HepG2 (cell line): ENCODE measurements at regions not wholly inside any gene's neighbourhood (a gene's known extent, or its start where the extent isn't known, plus 50 kb on each side); places are given as distances from the start of the nearest gene placed in this dataset.

ENCODE experiments used
- CREM ChIP-seq, 2 experiments: sonication (generic) in 1 of 2; formaldehyde crosslinking in 1 of 2; IDR thresholded peaks; 2 replicates each; pipeline versions ENCODE4 v1.4.0 to v1.6.1; 2016 to 2020; ENCODE audit warnings: antibody characterized with exemption in 1 of 2, mild to moderate bottlenecking in 1 of 2, missing genetic modification reagents in 1 of 2
- GABPA ChIP-seq, 2 experiments: IDR thresholded peaks; 2 replicates each; pipeline ENCODE4 v1.6.1; 2011 to 2016; ENCODE audit warnings: low read depth in 2 of 2, low read length in 1 of 2, missing biosample characterization in 1 of 2, missing genetic modification characterization in 1 of 2
- KDM1A ChIP-seq: IDR thresholded peaks from 2 replicates; pipeline ENCODE4 v1.6.1; 2016; ENCODE audit warnings: missing compliant biosample characterization
- MAFK ChIP-seq, 2 experiments: IDR thresholded peaks in 1 of 2; conservative IDR thresholded peaks in 1 of 2; 2 replicates each; pipeline ENCODE4 v1.6.1; 2011; ENCODE audit warnings: improper control_type of control experiment in 2 of 2, low read length in 2 of 2
- NCOR1 ChIP-seq: fragments of 200-600 bp; sonication (generic); IDR thresholded peaks from 2 replicates; pipeline ENCODE4 v1.7.0; 2017; ENCODE audit warnings: antibody characterized with exemption, low read length, borderline replicate concordance
- RAD21 ChIP-seq: fragments of 450-650 bp; formaldehyde crosslinking; IDR thresholded peaks from 2 replicates; pipeline ENCODE4 v1.5.0; 2020; ENCODE audit warnings: mild to moderate bottlenecking
- ZFY ChIP-seq: sonication (generic); formaldehyde crosslinking; IDR thresholded peaks from 2 replicates; pipeline ENCODE4 v1.4.0; 2020; ENCODE audit warnings: missing genetic modification reagents
- ZNF768 ChIP-seq: sonication (generic); formaldehyde crosslinking; IDR thresholded peaks from 2 replicates; pipeline ENCODE4 v1.4.0; 2020; ENCODE audit warnings: missing genetic modification reagents
- TF ChIP-seq, protein P1 (sequence below): fragments of 450-650 bp; IDR thresholded peaks from 2 replicates; pipeline ENCODE4 v1.6.1; 2016
- TF ChIP-seq, protein P2 (sequence below): sonication (generic); formaldehyde crosslinking; IDR thresholded peaks from 2 replicates; pipeline ENCODE4 v1.5.0; 2020; ENCODE audit warnings: mild to moderate bottlenecking, missing genetic modification reagents, moderate library complexity
- TF ChIP-seq, protein P3 (sequence below): sonication (generic); formaldehyde crosslinking; IDR thresholded peaks from 2 replicates; pipeline ENCODE4 v1.4.0; 2020; ENCODE audit warnings: missing genetic modification reagents
- TF ChIP-seq, protein P4 (sequence below): sonication (generic); formaldehyde crosslinking; IDR thresholded peaks from 2 replicates; pipeline ENCODE4 v1.8.1; 2023; ENCODE audit warnings: mild to moderate bottlenecking, missing genetic modification reagents
- TF ChIP-seq, protein P5 (sequence below): sonication (generic); formaldehyde crosslinking; IDR thresholded peaks from 2 replicates; pipeline ENCODE4 v1.4.0; 2020; ENCODE audit warnings: missing genetic modification reagents, borderline replicate concordance

DNA sequence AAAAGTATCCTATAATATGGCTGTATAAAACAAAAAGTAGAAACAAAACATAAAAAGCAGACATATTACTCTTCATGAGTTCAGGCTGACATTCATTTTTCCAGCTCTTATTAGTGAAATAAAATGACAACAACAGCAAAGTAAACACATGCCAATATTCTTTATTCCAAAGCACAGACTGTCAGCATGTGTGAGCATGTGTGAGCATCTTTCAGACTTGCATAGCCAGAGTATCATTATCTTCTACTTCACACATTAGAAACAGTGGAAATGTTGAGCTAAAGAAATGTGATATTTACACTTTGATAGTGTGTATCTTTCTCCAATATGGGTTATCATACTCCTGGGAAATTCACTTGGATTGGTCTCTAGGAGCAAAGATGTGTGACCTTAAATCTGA is 476.6 kb upstream of the TMEM132C start:
- no peak for TF ChIP-seq ZFY
- no peak for TF ChIP-seq CREM (IDR thresholded peaks at IDR 0.05)
- TF ChIP-seq CREM (CRISPR knock-in tag; IDR thresholded peaks at IDR 0.05), result no peak
- no peak for TF ChIP-seq RAD21 (CRISPR knock-in tag)
- TF ChIP-seq MAFK (conservative IDR thresholded peaks at IDR 0.05 in 1 of 2, IDR thresholded peaks at IDR 0.05 in 1 of 2; ENCODE audit: low read length in 2 of 2), result no peak
- TF ChIP-seq, protein P1, sequence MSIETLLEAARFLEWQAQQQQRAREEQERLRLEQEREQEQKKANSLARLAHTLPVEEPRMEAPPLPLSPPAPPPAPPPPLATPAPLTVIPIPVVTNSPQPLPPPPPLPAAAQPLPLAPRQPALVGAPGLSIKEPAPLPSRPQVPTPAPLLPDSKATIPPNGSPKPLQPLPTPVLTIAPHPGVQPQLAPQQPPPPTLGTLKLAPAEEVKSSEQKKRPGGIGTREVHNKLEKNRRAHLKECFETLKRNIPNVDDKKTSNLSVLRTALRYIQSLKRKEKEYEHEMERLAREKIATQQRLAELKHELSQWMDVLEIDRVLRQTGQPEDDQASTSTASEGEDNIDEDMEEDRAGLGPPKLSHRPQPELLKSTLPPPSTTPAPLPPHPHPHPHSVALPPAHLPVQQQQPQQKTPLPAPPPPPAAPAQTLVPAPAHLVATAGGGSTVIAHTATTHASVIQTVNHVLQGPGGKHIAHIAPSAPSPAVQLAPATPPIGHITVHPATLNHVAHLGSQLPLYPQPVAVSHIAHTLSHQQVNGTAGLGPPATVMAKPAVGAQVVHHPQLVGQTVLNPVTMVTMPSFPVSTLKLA, result no peak
- TF ChIP-seq KDM1A (CRISPR knock-in tag), result no peak
- TF ChIP-seq GABPA (IDR thresholded peaks at IDR 0.05; ENCODE audit: low read depth, low read length), result no peak
- TF ChIP-seq GABPA (CRISPR knock-in tag; IDR thresholded peaks at IDR 0.05; ENCODE audit: low read depth), result no peak
- TF ChIP-seq ZNF768 (CRISPR knock-in tag), result no peak
- TF ChIP-seq, protein P2, sequence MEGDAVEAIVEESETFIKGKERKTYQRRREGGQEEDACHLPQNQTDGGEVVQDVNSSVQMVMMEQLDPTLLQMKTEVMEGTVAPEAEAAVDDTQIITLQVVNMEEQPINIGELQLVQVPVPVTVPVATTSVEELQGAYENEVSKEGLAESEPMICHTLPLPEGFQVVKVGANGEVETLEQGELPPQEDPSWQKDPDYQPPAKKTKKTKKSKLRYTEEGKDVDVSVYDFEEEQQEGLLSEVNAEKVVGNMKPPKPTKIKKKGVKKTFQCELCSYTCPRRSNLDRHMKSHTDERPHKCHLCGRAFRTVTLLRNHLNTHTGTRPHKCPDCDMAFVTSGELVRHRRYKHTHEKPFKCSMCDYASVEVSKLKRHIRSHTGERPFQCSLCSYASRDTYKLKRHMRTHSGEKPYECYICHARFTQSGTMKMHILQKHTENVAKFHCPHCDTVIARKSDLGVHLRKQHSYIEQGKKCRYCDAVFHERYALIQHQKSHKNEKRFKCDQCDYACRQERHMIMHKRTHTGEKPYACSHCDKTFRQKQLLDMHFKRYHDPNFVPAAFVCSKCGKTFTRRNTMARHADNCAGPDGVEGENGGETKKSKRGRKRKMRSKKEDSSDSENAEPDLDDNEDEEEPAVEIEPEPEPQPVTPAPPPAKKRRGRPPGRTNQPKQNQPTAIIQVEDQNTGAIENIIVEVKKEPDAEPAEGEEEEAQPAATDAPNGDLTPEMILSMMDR (CRISPR knock-in tag), result no peak
- TF ChIP-seq, protein P3, sequence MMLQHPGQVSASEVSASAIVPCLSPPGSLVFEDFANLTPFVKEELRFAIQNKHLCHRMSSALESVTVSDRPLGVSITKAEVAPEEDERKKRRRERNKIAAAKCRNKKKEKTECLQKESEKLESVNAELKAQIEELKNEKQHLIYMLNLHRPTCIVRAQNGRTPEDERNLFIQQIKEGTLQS (CRISPR knock-in tag), result no peak
- TF ChIP-seq NCOR1, result no peak
- TF ChIP-seq, protein P4, sequence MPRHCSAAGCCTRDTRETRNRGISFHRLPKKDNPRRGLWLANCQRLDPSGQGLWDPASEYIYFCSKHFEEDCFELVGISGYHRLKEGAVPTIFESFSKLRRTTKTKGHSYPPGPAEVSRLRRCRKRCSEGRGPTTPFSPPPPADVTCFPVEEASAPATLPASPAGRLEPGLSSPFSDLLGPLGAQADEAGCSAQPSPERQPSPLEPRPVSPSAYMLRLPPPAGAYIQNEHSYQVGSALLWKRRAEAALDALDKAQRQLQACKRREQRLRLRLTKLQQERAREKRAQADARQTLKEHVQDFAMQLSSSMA (CRISPR knock-in tag), result no peak
- TF ChIP-seq, protein P5, sequence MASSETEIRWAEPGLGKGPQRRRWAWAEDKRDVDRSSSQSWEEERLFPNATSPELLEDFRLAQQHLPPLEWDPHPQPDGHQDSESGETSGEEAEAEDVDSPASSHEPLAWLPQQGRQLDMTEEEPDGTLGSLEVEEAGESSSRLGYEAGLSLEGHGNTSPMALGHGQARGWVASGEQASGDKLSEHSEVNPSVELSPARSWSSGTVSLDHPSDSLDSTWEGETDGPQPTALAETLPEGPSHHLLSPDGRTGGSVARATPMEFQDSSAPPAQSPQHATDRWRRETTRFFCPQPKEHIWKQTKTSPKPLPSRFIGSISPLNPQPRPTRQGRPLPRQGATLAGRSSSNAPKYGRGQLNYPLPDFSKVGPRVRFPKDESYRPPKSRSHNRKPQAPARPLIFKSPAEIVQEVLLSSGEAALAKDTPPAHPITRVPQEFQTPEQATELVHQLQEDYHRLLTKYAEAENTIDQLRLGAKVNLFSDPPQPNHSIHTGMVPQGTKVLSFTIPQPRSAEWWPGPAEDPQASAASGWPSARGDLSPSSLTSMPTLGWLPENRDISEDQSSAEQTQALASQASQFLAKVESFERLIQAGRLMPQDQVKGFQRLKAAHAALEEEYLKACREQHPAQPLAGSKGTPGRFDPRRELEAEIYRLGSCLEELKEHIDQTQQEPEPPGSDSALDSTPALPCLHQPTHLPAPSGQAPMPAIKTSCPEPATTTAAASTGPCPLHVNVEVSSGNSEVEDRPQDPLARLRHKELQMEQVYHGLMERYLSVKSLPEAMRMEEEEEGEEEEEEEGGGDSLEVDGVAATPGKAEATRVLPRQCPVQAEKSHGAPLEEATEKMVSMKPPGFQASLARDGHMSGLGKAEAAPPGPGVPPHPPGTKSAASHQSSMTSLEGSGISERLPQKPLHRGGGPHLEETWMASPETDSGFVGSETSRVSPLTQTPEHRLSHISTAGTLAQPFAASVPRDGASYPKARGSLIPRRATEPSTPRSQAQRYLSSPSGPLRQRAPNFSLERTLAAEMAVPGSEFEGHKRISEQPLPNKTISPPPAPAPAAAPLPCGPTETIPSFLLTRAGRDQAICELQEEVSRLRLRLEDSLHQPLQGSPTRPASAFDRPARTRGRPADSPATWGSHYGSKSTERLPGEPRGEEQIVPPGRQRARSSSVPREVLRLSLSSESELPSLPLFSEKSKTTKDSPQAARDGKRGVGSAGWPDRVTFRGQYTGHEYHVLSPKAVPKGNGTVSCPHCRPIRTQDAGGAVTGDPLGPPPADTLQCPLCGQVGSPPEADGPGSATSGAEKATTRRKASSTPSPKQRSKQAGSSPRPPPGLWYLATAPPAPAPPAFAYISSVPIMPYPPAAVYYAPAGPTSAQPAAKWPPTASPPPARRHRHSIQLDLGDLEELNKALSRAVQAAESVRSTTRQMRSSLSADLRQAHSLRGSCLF (CRISPR knock-in tag), result no peak
